GM18520 (cell line): ENCODE measurements at regions not wholly inside any gene's neighbourhood (a gene's known extent, or its start where the extent isn't known, plus 50 kb on each side); places are given as distances from the start of the nearest gene placed in this dataset.
"Not testable (repeated sequence)": the region's sequence is repeated elsewhere in the genome, so short reads cannot be mapped to it uniquely, and the experiment has no call there.

Experiments
- ATAC-seq: cut with Tn5 transposase; IDR thresholded peaks from one replicate; pipeline ENCODE4 v1.9.1; 2021; ENCODE audit not compliant: unreplicated experiment

GRCh38 chr17:56690441-56691291 is 97.2 kb downstream of the NOG start:
- ATAC-seq, result no peak

GRCh38 chr17:56694825-56695224 is 101.3 kb downstream of the NOG start:
- ATAC-seq, result no peak

- no peak for ATAC-seq
Observed at GRCh38 chr17:56697190-56697589, 103.7 kb downstream of the NOG start.

GRCh38 chr17:56699186-56699894 is 105.8 kb downstream of the NOG start:
- ATAC-seq, result no peak

GRCh38 chr17:56700919-56701420 is 107.5 kb downstream of the NOG start:
- ATAC-seq, result no peak

- no peak for ATAC-seq
Observed at GRCh38 chr17:56707312-56708219, 114.1 kb downstream of the NOG start.

GRCh38 chr17:56708220-56708558 is 114.7 kb downstream of the NOG start:
- ATAC-seq, result no peak

GRCh38 chr17:56708670-56709410 is 115.3 kb downstream of the NOG start:
- no peak for ATAC-seq

- ATAC-seq, result no peak
Observed at GRCh38 chr17:56710986-56711385, 117.5 kb downstream of the NOG start.

GRCh38 chr17:56715613-56716357 is 117.9 kb downstream of the C17orf67 start:
- ATAC-seq, result no peak

GRCh38 chr17:56717471-56717870 is 116.2 kb downstream of the C17orf67 start:
- ATAC-seq, result no peak

- ATAC-seq, result no peak
Observed at GRCh38 chr17:56718515-56718914, 115.2 kb downstream of the C17orf67 start.

- ATAC-seq, result no peak
Observed at GRCh38 chr17:56723421-56723820, 110.3 kb downstream of the C17orf67 start.

- no peak for ATAC-seq
Observed at GRCh38 chr17:56724664-56725063, 109.1 kb downstream of the C17orf67 start.

GRCh38 chr17:56725144-56725543 is 108.6 kb downstream of the C17orf67 start:
- ATAC-seq, result no peak

- no peak for ATAC-seq
Observed at GRCh38 chr17:56727876-56728617, 105.7 kb downstream of the C17orf67 start.

GRCh38 chr17:56731096-56731495 is 102.6 kb downstream of the C17orf67 start:
- ATAC-seq, result not testable (repeated sequence)

- no peak for ATAC-seq
Observed at GRCh38 chr17:56733833-56734232, 99.9 kb downstream of the C17orf67 start.

GRCh38 chr17:56735842-56736241 is 97.9 kb downstream of the C17orf67 start:
- no peak for ATAC-seq
